B cell (primary cell): ENCODE measurements at regions not wholly inside any gene's neighbourhood (a gene's known extent, or its start where the extent isn't known, plus 50 kb on each side); places are given as distances from the start of the nearest gene placed in this dataset.

Experiments used
- CTCF ChIP-seq: fragments of 200-600 bp; IDR thresholded peaks from one replicate; pipeline ENCODE4 v1.8.0; 2022; ENCODE audit warnings: antibody characterized with exemption, mild to moderate bottlenecking
- EZH2 ChIP-seq: IDR thresholded peaks from 2 replicates; pipeline ENCODE4 v1.6.1; 2012; ENCODE audit warnings: borderline replicate concordance, low read depth, mild to moderate bottlenecking, moderate library complexity, low read length; ENCODE audit not compliant: insufficient read depth, poor library complexity, severe bottlenecking

DNA sequence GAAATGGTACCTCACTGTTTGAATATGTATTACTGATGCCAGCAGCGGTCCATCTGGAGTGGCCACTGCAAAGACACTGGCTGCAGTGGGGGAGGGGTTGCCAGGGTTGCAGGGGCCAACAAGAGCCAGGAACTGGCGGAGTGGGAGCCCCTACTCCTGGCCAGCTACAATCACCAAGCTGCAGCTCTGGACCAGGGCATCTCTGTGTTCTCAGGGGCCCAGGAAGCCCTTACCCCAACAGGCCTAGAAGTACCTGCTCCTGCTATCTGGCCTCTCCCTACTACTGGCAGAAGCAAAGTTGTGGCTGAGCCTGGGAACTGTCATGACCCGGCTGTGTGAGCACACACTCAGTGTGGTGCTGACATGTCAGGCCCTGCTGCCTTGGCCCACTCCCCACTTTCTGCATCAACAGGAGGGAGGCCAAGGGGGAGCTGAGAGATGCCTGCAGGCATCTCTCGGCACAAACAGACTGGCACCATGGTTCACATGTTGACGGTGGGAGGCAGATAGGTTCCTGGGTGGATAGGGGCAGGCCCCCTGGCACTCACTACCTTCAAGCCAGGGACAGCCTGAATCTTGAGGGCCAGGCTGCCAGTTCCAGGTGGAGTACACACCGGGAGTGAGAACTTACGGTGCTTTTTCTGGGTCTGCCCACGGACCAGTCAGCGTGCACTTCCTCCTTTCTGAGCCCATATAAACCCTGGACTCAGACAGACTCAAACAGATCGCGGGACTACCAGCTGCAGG is 1188.0 kb downstream of the GRIK2 start:
- TF ChIP-seq CTCF (no peak), EZH2 (no peak)
